Osteoblast (primary cell): ENCODE measurements at regions not wholly inside any gene's neighbourhood (a gene's known extent, or its start where the extent isn't known, plus 50 kb on each side); places are given as distances from the start of the nearest gene placed in this dataset.

Source experiments
- DNase-seq: peaks from one replicate; pipeline ENCODE4 v3.0.0; 2011; ENCODE audit warnings: low spot score, mixed read lengths; ENCODE audit not compliant: insufficient read length; ENCODE audit errors: missing footprints
- H2AFZ ChIP-seq: 2 replicates; pipeline ENCODE4 v1.6.0; 2011; ENCODE audit warnings: mild to moderate bottlenecking, low read length
- H3K27ac ChIP-seq: 2 replicates; pipeline ENCODE4 v1.5.1; 2011; ENCODE audit warnings: mild to moderate bottlenecking, low read depth, low read length, moderate library complexity
- H3K27me3 ChIP-seq: 2 replicates; pipeline ENCODE4 v1.6.0; 2012; ENCODE audit warnings: mild to moderate bottlenecking, control low read depth, inconsistent platforms, low read length, moderate library complexity; ENCODE audit not compliant: insufficient read depth
- H3K36me3 ChIP-seq: 2 replicates; pipeline ENCODE4 v1.5.1; 2011; ENCODE audit warnings: mild to moderate bottlenecking, low read length, control low read depth, moderate library complexity; ENCODE audit not compliant: insufficient read depth
- H3K4me1 ChIP-seq: 2 replicates; pipeline ENCODE4 v1.5.1; 2011; ENCODE audit warnings: mild to moderate bottlenecking, low read length, control low read depth, moderate library complexity; ENCODE audit not compliant: insufficient read depth
- H3K4me2 ChIP-seq: 2 replicates; pipeline ENCODE4 v1.6.0; 2011; ENCODE audit warnings: mild to moderate bottlenecking, low read length; ENCODE audit not compliant: insufficient read depth
- H3K4me3 ChIP-seq: fragments of 200-600 bp; sonication (generic); 3 replicates; pipeline ENCODE4 v1.5.1; 2012; ENCODE audit warnings: mild to moderate bottlenecking, low read length, inconsistent platforms; ENCODE audit not compliant: insufficient read depth
- H3K79me2 ChIP-seq: 2 replicates; pipeline ENCODE4 v1.6.0; 2012; ENCODE audit warnings: mild to moderate bottlenecking, low read length, control low read depth, inconsistent platforms; ENCODE audit not compliant: insufficient read depth
- H3K9me3 ChIP-seq: 2 replicates; pipeline ENCODE4 v1.5.1; 2011; ENCODE audit warnings: low read depth, low read length, control low read depth
- H4K20me1 ChIP-seq: 2 replicates; pipeline ENCODE4 v1.6.0; 2012; ENCODE audit warnings: mild to moderate bottlenecking, low read length, control low read depth; ENCODE audit not compliant: insufficient read depth
- TF ChIP-seq, protein P1 (sequence below): IDR thresholded peaks from 2 replicates; pipeline ENCODE4 v1.5.1; 2011; ENCODE audit warnings: mild to moderate bottlenecking, low read depth, low read length, moderate library complexity; ENCODE audit errors: extremely low read depth

- H3K4me2 ChIP-seq = no peak overlapping the region
- H3K27me3 ChIP-seq = no peaks in the 10 kb centered on the region
- no peaks in the 10 kb centered on the region for H3K9me3 ChIP-seq
- H3K36me3 ChIP-seq = no peaks in the 10 kb centered on the region
- H3K4me3 ChIP-seq = no peak overlapping the region
- no peaks in the 10 kb centered on the region for H3K4me1 ChIP-seq
- H3K79me2 ChIP-seq = no peaks in the 10 kb centered on the region
- H2AFZ ChIP-seq = no peak overlapping the region
- TF ChIP-seq, protein P1, sequence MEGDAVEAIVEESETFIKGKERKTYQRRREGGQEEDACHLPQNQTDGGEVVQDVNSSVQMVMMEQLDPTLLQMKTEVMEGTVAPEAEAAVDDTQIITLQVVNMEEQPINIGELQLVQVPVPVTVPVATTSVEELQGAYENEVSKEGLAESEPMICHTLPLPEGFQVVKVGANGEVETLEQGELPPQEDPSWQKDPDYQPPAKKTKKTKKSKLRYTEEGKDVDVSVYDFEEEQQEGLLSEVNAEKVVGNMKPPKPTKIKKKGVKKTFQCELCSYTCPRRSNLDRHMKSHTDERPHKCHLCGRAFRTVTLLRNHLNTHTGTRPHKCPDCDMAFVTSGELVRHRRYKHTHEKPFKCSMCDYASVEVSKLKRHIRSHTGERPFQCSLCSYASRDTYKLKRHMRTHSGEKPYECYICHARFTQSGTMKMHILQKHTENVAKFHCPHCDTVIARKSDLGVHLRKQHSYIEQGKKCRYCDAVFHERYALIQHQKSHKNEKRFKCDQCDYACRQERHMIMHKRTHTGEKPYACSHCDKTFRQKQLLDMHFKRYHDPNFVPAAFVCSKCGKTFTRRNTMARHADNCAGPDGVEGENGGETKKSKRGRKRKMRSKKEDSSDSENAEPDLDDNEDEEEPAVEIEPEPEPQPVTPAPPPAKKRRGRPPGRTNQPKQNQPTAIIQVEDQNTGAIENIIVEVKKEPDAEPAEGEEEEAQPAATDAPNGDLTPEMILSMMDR = no peak
- H3K27ac ChIP-seq = no peak overlapping the region
- H4K20me1 ChIP-seq = no peaks in the 10 kb centered on the region
- DNase-seq = no peak
These were observed 134.5 kb upstream of the PCDH10 start for GRCh38 chr4:133014473-133015135.

GRCh38 chr4:133045288-133045687 lies 103.8 kb upstream of the PCDH10 start:
- TF ChIP-seq, protein P1 = no peak
- H3K4me2 ChIP-seq = no peak overlapping the region
- DNase-seq = no peak
- H4K20me1 ChIP-seq = no peaks in the 10 kb centered on the region
- H3K27ac ChIP-seq = no peak overlapping the region
- no peaks in the 10 kb centered on the region for H3K79me2 ChIP-seq
- H3K27me3 ChIP-seq = no peaks in the 10 kb centered on the region
- H3K4me1 ChIP-seq = no peaks in the 10 kb centered on the region
- no peaks in the 10 kb centered on the region for H3K9me3 ChIP-seq
- H3K36me3 ChIP-seq = no peaks in the 10 kb centered on the region
- no peak overlapping the region for H3K4me3 ChIP-seq
- H2AFZ ChIP-seq = no peak overlapping the region

GRCh38 chr4:133046156-133046555 lies 102.9 kb upstream of the PCDH10 start:
- Histone ChIP-seq H2AFZ (no peak overlapping the region), H3K27me3 (no peaks in the 10 kb centered on the region), H4K20me1 (no peaks in the 10 kb centered on the region), H3K27ac (no peak overlapping the region), H3K4me2 (no peak overlapping the region), H3K4me1 (no peaks in the 10 kb centered on the region), H3K9me3 (no peaks in the 10 kb centered on the region), H3K36me3 (no peaks in the 10 kb centered on the region), H3K4me3 (no peak overlapping the region), H3K79me2 (no peaks in the 10 kb centered on the region)
- TF ChIP-seq, protein P1 = no peak
- DNase-seq = peak; percentile 51

DNA sequence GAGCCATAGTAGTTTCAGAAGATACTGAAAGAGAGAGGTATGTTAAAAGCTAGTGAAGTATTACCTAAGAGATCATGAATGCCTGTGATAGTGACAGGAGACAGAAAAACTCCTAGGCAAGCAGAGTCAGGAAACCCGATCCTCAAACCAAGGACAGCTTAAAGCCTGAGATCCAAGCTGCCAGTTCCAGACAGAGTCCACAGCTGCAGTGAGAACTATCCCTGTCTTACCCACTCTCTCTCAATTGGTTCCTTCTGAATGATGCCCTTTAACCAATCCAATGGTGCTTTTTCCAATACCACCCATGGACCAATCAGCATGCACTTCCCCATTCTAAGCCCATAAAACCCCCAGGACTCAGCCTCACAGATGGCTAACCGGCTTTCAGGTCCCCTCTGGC lies 90.4 kb upstream of the PCDH10 start:
- H3K9me3 ChIP-seq = no peaks in the 10 kb centered on the region
- no peak overlapping the region for H2AFZ ChIP-seq
- no peaks in the 10 kb centered on the region for H3K79me2 ChIP-seq
- H3K4me3 ChIP-seq = no peak overlapping the region
- H3K27ac ChIP-seq = no peak overlapping the region
- no peak overlapping the region for H3K4me2 ChIP-seq
- no peaks in the 10 kb centered on the region for H4K20me1 ChIP-seq
- H3K27me3 ChIP-seq = no peaks in the 10 kb centered on the region
- no peaks in the 10 kb centered on the region for H3K36me3 ChIP-seq
- no peaks in the 10 kb centered on the region for H3K4me1 ChIP-seq
- DNase-seq = no peak
- TF ChIP-seq, protein P1 = no peak
